Astrocyte of the cerebellum (primary cell): ENCODE measurements at regions not wholly inside any gene's neighbourhood (a gene's known extent, or its start where the extent isn't known, plus 50 kb on each side); places are given as distances from the start of the nearest gene placed in this dataset.

ENCODE experiments used
- DNase-seq: peaks from one replicate; pipeline ENCODE4 v3.0.0-alpha.2; 2011; ENCODE audit warnings: low read depth
- H3K4me3 ChIP-seq: 2 replicates; pipeline ENCODE4 v1.5.1; 2011; ENCODE audit warnings: mild to moderate bottlenecking, low read depth, low read length, moderate library complexity
- in situ Hi-C: cut with HindIII; loops from 2 replicates; pipeline ENCODE4 v1.10.0; 2017; ENCODE audit warnings: low sequenced_read_pairs
- TF ChIP-seq, protein P1 (sequence below): IDR thresholded peaks from 2 replicates; pipeline ENCODE4 v1.5.1; 2012; ENCODE audit warnings: low read length, low read depth, moderate library complexity, mild to moderate bottlenecking; ENCODE audit errors: missing control alignments

DNA sequence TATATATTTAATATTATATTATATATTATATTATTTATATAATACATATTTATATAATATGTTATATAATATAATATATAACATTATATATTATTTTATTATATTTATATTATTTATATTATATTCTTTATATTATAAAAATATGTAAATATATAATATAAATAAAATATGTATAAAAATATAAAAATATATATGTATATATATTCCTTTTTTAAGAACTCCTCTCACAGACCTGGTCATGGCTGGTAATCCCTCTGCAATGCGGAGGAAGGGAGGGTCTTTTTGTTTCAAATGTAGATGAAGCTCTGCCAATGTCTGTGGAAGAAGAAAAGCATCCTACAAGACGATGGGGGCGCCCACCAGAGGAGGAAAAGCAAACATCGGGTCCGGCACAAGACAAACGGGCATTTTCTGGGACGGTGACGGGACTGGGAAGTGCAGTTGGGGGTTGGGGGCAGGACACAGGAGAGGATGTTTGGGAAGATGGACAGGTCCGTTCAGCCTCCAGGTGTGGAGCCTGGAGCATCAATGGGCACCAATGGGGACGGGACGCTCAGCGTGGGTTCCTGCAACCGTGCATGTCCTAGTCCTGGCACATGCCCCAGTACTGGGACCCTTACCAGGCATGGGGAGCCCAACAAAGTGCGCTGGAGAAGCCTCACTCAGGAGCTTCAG lies 194.0 kb downstream of the IRX1 start:
- no peak overlapping the region for H3K4me3 ChIP-seq
- TF ChIP-seq, protein P1, sequence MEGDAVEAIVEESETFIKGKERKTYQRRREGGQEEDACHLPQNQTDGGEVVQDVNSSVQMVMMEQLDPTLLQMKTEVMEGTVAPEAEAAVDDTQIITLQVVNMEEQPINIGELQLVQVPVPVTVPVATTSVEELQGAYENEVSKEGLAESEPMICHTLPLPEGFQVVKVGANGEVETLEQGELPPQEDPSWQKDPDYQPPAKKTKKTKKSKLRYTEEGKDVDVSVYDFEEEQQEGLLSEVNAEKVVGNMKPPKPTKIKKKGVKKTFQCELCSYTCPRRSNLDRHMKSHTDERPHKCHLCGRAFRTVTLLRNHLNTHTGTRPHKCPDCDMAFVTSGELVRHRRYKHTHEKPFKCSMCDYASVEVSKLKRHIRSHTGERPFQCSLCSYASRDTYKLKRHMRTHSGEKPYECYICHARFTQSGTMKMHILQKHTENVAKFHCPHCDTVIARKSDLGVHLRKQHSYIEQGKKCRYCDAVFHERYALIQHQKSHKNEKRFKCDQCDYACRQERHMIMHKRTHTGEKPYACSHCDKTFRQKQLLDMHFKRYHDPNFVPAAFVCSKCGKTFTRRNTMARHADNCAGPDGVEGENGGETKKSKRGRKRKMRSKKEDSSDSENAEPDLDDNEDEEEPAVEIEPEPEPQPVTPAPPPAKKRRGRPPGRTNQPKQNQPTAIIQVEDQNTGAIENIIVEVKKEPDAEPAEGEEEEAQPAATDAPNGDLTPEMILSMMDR: no peak
- DNase-seq: no peak
- in situ Hi-C loops: no loop called here

DNA sequence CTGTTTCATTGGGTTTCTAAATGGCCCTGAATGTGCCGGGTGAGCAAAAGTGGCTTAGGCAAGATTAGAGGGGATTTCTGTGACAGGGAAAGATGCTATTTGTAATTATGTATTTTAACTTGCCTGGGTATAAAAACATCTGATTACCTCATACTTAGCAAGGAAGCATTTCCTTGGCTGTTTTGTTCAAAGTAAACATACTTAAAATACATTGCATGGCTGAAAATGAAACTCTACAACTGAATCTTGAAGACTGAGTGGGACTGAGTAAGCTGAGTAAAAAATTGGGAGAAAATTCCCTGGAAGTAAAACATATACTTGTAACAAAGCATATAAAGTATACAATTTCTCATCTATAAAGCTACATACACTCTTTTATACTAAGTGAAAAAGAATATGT lies 197.5 kb downstream of the IRX1 start:
- TF ChIP-seq, protein P1: no peak
- DNase-seq: no peak
- no peak overlapping the region for H3K4me3 ChIP-seq
- in situ Hi-C loops: no loop called here

DNA sequence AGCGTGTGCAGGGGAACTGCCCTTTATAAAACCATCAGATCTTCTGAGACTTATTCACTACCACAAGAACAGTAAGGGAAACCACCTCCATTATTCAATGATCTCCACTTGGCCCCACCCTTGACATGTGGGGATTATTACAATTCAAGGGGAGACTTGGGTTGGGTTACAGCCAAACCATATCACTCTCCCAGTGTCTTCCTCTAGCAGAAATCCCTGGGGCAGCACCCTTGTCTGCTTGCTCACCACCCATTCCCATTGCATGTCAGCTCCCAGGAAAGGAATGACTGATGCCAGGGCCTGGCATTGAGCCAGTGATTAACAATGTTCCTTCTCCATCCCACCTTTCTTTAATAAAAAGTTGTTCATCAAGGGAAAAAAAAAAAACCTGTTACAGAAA lies 199.0 kb downstream of the IRX1 start:
- no peak overlapping the region for H3K4me3 ChIP-seq
- in situ Hi-C loops: no loop called here
- TF ChIP-seq, protein P1: no peak
- DNase-seq: no peak

DNA sequence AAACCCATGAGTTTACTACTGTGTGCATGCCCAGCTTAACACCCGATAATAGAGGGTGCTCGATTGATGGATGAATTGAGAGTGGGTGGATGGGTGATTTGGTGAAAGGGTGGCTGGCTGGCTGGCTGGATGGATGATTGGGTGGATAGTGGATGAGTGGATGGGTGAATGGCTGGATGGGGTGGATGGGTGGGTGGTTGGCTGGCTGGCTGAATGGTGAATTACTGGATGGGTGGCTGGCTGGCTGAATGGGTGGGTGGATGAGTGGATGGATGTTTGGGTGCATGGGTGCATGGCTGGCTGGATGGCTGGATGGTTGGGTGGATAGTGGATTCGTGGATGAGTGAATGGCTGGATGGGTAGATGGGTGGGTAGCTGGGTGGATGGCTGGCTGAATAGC lies 201.1 kb downstream of the IRX1 start:
- TF ChIP-seq, protein P1: no peak
- no peak for DNase-seq
- in situ Hi-C loops: no loop called here
- no peak overlapping the region for H3K4me3 ChIP-seq

DNA sequence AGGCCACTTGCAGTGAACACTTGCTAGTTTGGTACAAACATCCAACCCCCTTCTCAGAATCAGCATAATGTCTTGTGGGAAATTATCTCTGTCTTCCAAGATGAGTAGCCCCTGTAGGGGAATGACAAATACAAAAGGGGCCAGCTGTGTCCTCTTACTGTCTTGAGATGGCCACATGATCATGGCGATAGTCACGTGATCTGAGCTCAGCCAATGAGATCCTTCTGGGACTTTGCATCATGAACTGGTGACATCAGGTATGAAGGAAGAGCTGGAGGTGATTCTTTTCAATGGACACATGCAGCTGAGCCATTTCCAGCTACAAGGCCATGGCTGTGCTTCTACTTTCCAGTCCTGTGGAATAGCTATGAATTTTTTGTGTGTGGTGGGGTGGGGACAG lies 206.3 kb downstream of the IRX1 start:
- in situ Hi-C loops: no loop called here
- TF ChIP-seq, protein P1: no peak

DNA sequence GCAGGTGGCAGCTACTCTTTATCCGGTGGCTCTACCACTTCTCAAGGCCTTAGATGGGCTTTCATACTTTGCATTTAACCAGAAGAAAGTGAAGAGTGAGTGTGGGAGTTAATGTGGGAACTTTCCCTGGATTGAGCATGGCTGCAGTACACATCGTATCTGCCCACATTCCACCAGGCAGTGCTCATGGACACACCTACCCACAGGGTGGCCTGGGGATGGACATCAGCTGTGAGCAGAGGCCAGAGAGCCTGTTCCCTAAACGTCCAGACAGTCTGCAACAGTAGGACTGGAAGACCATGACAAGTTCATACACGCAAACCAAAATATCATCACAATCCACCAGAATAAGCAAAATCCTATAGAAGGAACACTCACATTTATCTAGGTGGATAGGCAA lies 213.8 kb downstream of the IRX1 start:
- no peak for DNase-seq
- TF ChIP-seq, protein P1: no peak
- H3K4me3 ChIP-seq: no peak overlapping the region
- in situ Hi-C loops: no loop called here

More for the DNA sequence above, 206.3 kb downstream of the IRX1 start:
- H3K4me3 ChIP-seq: no peak overlapping the region
- DNase-seq: no peak
